Kidney (tissue), 13 donors: ENCODE measurements at regions not wholly inside any gene's neighbourhood (a gene's known extent, or its start where the extent isn't known, plus 50 kb on each side); places are given as distances from the start of the nearest gene placed in this dataset.

Experiments
- DNase-seq, 5 donors: peaks; one replicate each; pipeline ENCODE4 v3.0.0-alpha.2; 2013 to 2020
- FAIRE-seq: peaks from 2 replicates; lab custom pipeline; 2012; peaks lifted over from hg19 to GRCh38; lab: Jason Lieb, UNC
- H3K27ac ChIP-seq, 2 donors: one replicate each; pipeline ENCODE4 v1.7.0; 2013; ENCODE audit warnings: low read depth in 2 of 2, low read length in 2 of 2, inconsistent platforms in 1 of 2
- H3K27me3 ChIP-seq: one replicate; pipeline ENCODE4 v1.7.1; 2013; ENCODE audit warnings: low read length, inconsistent platforms; ENCODE audit not compliant: control insufficient read depth, insufficient read depth
- H3K36me3 ChIP-seq, 3 donors: one replicate each; pipeline versions ENCODE4 v1.7.0 to v1.7.1; 2013; ENCODE audit warnings: low read length in 3 of 3, control low read depth in 1 of 3, inconsistent platforms in 1 of 3; ENCODE audit not compliant: insufficient read depth in 3 of 3, control insufficient read depth in 2 of 3
- H3K4me1 ChIP-seq, 3 donors: one replicate each; pipeline versions ENCODE4 v1.7.0 to v1.7.1; 2013; ENCODE audit warnings: low read length in 3 of 3, inconsistent platforms in 1 of 3, low read depth in 1 of 3; ENCODE audit not compliant: control insufficient read depth in 2 of 3, insufficient read depth in 2 of 3
- H3K4me3 ChIP-seq, 3 donors: one replicate each; pipeline versions ENCODE4 v1.7.0 to v1.8.1; 2013; ENCODE audit warnings: low read length in 3 of 3, control low read depth in 1 of 3, inconsistent platforms in 1 of 3
- H3K9ac ChIP-seq, 3 donors: one replicate each; pipeline versions ENCODE4 v1.7.0 to v1.7.1; 2013; ENCODE audit warnings: low read length in 3 of 3, control low read depth in 1 of 3, inconsistent platforms in 1 of 3
- H3K9me3 ChIP-seq, 3 donors: one replicate each; pipeline versions ENCODE4 v1.7.0 to v1.7.1; 2013; ENCODE audit warnings: low read length in 3 of 3, control low read depth in 1 of 3, inconsistent platforms in 1 of 3; ENCODE audit not compliant: control insufficient read depth in 2 of 3, insufficient read depth in 1 of 3
- CTCF ChIP-seq: IDR thresholded peaks from 3 replicates; pipeline ENCODE4 v1.5.1; 2012; ENCODE audit warnings: mild to moderate bottlenecking, moderate library complexity, borderline replicate concordance; ENCODE audit not compliant: insufficient read depth; ENCODE audit errors: extremely low read depth
- intact Hi-C: fragments of 100-400 bp; cut with DNase I; formaldehyde crosslinking; loops from one replicate; pipeline ENCODE4 v1.11.1; 2022
- donor health status: control.
- donor health status: control.
- donor health status: control.
- donor health status: control.
- donor health status: control.
- donor health status: DM: yes; HTN: yes; CAD: no.
- donor health status: Normal renal cell carcinoma (clear cell type).

GRCh38 chr4:185896817-185897488 lies 85.0 kb upstream of the SORBS2 start:
- Histone ChIP-seq H3K4me3 (no peak overlapping the region), H3K9ac (no peak overlapping the region), H3K27ac (no peak overlapping the region), H3K4me1 (peaks cover 0 to 2% (median 0%) of the 10 kb centered on the region in 3 donors), H3K36me3 (no peaks in the 10 kb centered on the region), H3K27me3 (no peaks in the 10 kb centered on the region), H3K9me3 (no peaks in the 10 kb centered on the region)
- FAIRE-seq (no peak), DNase-seq (no peak)
- TF ChIP-seq CTCF = no peak
- intact Hi-C loops = no loop called here

- DNase-seq = no peak
- no peak overlapping the region for H3K4me3 ChIP-seq
- no peaks in the 10 kb centered on the region for H3K36me3 ChIP-seq
- intact Hi-C loops = no loop called here
- no peaks in the 10 kb centered on the region for H3K4me1 ChIP-seq
- H3K9me3 ChIP-seq = no peaks in the 10 kb centered on the region
- no peak for TF ChIP-seq CTCF
- H3K9ac ChIP-seq = no peak overlapping the region
- FAIRE-seq = no peak
- H3K27me3 ChIP-seq = no peaks in the 10 kb centered on the region
- H3K27ac ChIP-seq = no peak overlapping the region
Measured at GRCh38 chr4:185898413-185898812, 86.4 kb upstream of the SORBS2 start.

GRCh38 chr4:185899833-185900232 lies 87.8 kb upstream of the SORBS2 start:
- Histone ChIP-seq H3K27me3 (no peaks in the 10 kb centered on the region), H3K9ac (no peak overlapping the region), H3K4me3 (no peak overlapping the region), H3K9me3 (no peaks in the 10 kb centered on the region), H3K36me3 (no peaks in the 10 kb centered on the region), H3K27ac (no peak overlapping the region), H3K4me1 (no peaks in the 10 kb centered on the region)
- no peak for TF ChIP-seq CTCF
- DNase-seq (no peak), FAIRE-seq (no peak)
- intact Hi-C loops = no loop called here

GRCh38 chr4:185902654-185903053 lies 90.7 kb upstream of the SORBS2 start:
- Histone ChIP-seq H3K9me3 (no peaks in the 10 kb centered on the region), H3K9ac (no peak overlapping the region), H3K4me1 (no peaks in the 10 kb centered on the region), H3K27ac (no peak overlapping the region), H3K4me3 (no peak overlapping the region), H3K36me3 (no peaks in the 10 kb centered on the region), H3K27me3 (no peaks in the 10 kb centered on the region)
- DNase-seq (peak in 2 of 5 donors; percentile 29 to 30), FAIRE-seq (no peak)
- TF ChIP-seq CTCF = no peak
- intact Hi-C loops = no loop called here
